ENCODE measurements at regions not wholly inside any gene's neighbourhood (a gene's known extent, or its start where the extent isn't known, plus 50 kb on each side); places are given as distances from the start of the nearest gene placed in this dataset.

GRCh38 chr1:234775477-234776246, 165.7 kb upstream of the IRF2BP2 start:
- DNase-seq (ENCODE audit: low read depth, low spot score), result no peak
- Histone ChIP-seq H3K4me1 (ENCODE audit: control insufficient read depth, insufficient read depth, low read length) (peaks cover 32% of the 10 kb centered on the region), H3K36me3 (ENCODE audit: control insufficient read depth, insufficient read depth, low read length) (no peaks in the 10 kb centered on the region), H3K27me3 (ENCODE audit: control insufficient read depth, insufficient read depth, low read length) (no peaks in the 10 kb centered on the region), H3K27ac (ENCODE audit: low read length) (peak overlapping the region; percentile 99), H3K9me3 (ENCODE audit: control insufficient read depth, insufficient read depth, low read depth, low read length) (peaks cover 8% of the 10 kb centered on the region; the same call in 1 of the 2 replicates), H3K4me3 (ENCODE audit: low read depth in 2 of 2, low read length in 2 of 2) (no peak overlapping the region)
- CTCF ChIA-PET, result no interaction called here
- ATAC-seq, result no peak
- TF ChIP-seq REST (IDR thresholded peaks at IDR 0.05; ENCODE audit: insufficient read depth in 1 of 2, low read depth in 2 of 2, low read length in 1 of 2), result no peak
- TF ChIP-seq SIN3A (IDR thresholded peaks at IDR 0.05; ENCODE audit: borderline replicate concordance, insufficient read depth, low read depth, low read length), result no peak
- no TSS peak for BruUV-seq (replicated peaks)
- POLR2A ChIA-PET, result interaction anchor here (0.6 kb wide), 1 partner anchor 667 kb away, joined by 9 read pairs; no protein-coding TSS in a partner anchor
- in situ Hi-C loops (cut with HindIII; ENCODE audit: low pct_unique_long_range_greater_than_20kb, low sequenced_read_pairs), result no loop called here
- intact Hi-C loops (cut with micrococcal nuclease; ENCODE audit: unreplicated experiment), result no loop called here

GRCh38 chr1:234774971-234775370, 165.0 kb upstream of the IRF2BP2 start:
- Histone ChIP-seq H3K27me3 (ENCODE audit: control insufficient read depth, insufficient read depth, low read length) (no peaks in the 10 kb centered on the region), H3K36me3 (ENCODE audit: control insufficient read depth, insufficient read depth, low read length) (no peaks in the 10 kb centered on the region), H3K27ac (ENCODE audit: low read length) (peak overlapping the region; percentile 99), H3K4me1 (ENCODE audit: control insufficient read depth, insufficient read depth, low read length) (peaks cover 36% of the 10 kb centered on the region), H3K9me3 (ENCODE audit: control insufficient read depth, insufficient read depth, low read depth, low read length) (peaks cover 8% of the 10 kb centered on the region; the same call in 1 of the 2 replicates), H3K4me3 (ENCODE audit: low read depth in 2 of 2, low read length in 2 of 2) (no peak overlapping the region)
- no TSS peak for BruUV-seq (replicated peaks)
- ChIA-PET CTCF (no interaction called here), POLR2A (interaction anchor here (0.6 kb wide), 1 partner anchor 666 kb away, joined by 9 read pairs; no protein-coding TSS in a partner anchor)
- in situ Hi-C loops (cut with HindIII; ENCODE audit: low pct_unique_long_range_greater_than_20kb, low sequenced_read_pairs), result no loop called here
- intact Hi-C loops (cut with micrococcal nuclease; ENCODE audit: unreplicated experiment), result no loop called here
- ATAC-seq (no peak), DNase-seq (ENCODE audit: low read depth, low spot score) (no peak)
- TF ChIP-seq POLR2AphosphoS5 (IDR thresholded peaks at IDR 0.05; ENCODE audit: low read depth, low read length), result no peak
- no peak for TF ChIP-seq SIN3A (IDR thresholded peaks at IDR 0.05; ENCODE audit: borderline replicate concordance, insufficient read depth, low read depth, low read length)
- no peak for TF ChIP-seq REST (IDR thresholded peaks at IDR 0.05; ENCODE audit: insufficient read depth in 1 of 2, low read depth in 2 of 2, low read length in 1 of 2)

Data from Panc1 (cell line).